Right lobe of liver (tissue), 4 donors: ENCODE measurements at regions not wholly inside any gene's neighbourhood (a gene's known extent, or its start where the extent isn't known, plus 50 kb on each side); places are given as distances from the start of the nearest gene placed in this dataset.

Experiments used
- POLR2A ChIP-seq: fragments of 450-650 bp; IDR thresholded peaks from one replicate; pipeline ENCODE4 v1.6.1; 2017; ENCODE audit warnings: antibody characterized with exemption, mild to moderate bottlenecking
- TF ChIP-seq, protein P1 (sequence below), 4 donors: fragments of 200-600 bp in 3 of 4; fragments of 450-650 bp in 1 of 4; IDR thresholded peaks; one replicate each; pipeline versions ENCODE4 v1.5.1 to v1.8.0; 2016 to 2022; ENCODE audit warnings: antibody characterized with exemption in 4 of 4, mild to moderate bottlenecking in 2 of 4
- donor health status: DM: no; HTN: no; CAD: no.
- donor health status: DM: no; HTN: no; CAD: no.
- donor health status: DM: no; HTN: yes; CAD: no.

DNA sequence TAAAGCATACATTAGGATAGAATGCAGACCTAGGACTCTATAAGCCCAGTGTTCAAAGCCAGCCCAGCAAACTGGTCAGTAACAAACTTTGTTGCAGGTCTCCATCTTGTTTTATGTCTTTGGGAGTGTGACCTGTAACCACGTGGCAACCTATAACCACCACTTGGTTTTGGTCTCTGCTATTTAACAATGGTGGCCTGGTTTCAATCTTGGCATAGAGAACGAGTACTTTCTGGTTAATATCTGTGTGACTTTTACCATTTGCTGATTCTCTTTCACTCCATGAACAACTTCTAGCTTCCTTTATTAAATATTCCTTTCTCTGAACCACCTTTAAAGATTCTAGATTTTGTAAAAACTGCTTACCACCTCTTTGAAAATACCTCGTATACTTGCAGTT, 118.5 kb downstream of the KCNS3 start:
- TF ChIP-seq, protein P1, sequence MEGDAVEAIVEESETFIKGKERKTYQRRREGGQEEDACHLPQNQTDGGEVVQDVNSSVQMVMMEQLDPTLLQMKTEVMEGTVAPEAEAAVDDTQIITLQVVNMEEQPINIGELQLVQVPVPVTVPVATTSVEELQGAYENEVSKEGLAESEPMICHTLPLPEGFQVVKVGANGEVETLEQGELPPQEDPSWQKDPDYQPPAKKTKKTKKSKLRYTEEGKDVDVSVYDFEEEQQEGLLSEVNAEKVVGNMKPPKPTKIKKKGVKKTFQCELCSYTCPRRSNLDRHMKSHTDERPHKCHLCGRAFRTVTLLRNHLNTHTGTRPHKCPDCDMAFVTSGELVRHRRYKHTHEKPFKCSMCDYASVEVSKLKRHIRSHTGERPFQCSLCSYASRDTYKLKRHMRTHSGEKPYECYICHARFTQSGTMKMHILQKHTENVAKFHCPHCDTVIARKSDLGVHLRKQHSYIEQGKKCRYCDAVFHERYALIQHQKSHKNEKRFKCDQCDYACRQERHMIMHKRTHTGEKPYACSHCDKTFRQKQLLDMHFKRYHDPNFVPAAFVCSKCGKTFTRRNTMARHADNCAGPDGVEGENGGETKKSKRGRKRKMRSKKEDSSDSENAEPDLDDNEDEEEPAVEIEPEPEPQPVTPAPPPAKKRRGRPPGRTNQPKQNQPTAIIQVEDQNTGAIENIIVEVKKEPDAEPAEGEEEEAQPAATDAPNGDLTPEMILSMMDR (IDR thresholded peaks at IDR 0.05): no peak
- no peak for TF ChIP-seq POLR2A
